ENCODE measurements at regions not wholly inside any gene's neighbourhood (a gene's known extent, or its start where the extent isn't known, plus 50 kb on each side); places are given as distances from the start of the nearest gene placed in this dataset.

DNA sequence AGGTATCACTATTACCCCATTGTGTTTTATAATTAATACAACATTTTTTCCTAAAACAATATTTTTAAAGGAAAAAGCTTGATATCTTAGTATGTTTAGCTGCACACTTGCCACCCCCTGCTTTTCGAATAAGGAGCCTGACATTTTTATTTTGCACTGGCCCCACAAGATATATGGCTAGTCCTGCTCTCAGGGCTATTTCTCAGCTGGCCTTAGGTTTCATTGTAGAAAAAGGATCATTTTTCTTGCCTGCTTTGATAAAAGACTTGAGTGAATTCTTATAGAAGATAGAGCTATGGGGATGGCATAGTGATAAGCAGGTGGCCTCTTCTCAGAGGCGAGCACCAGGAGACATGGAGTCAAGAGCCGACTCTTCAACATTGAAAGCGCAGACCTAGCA, 167.0 kb downstream of the FAM78B start:
- TF ChIP-seq, protein P1, sequence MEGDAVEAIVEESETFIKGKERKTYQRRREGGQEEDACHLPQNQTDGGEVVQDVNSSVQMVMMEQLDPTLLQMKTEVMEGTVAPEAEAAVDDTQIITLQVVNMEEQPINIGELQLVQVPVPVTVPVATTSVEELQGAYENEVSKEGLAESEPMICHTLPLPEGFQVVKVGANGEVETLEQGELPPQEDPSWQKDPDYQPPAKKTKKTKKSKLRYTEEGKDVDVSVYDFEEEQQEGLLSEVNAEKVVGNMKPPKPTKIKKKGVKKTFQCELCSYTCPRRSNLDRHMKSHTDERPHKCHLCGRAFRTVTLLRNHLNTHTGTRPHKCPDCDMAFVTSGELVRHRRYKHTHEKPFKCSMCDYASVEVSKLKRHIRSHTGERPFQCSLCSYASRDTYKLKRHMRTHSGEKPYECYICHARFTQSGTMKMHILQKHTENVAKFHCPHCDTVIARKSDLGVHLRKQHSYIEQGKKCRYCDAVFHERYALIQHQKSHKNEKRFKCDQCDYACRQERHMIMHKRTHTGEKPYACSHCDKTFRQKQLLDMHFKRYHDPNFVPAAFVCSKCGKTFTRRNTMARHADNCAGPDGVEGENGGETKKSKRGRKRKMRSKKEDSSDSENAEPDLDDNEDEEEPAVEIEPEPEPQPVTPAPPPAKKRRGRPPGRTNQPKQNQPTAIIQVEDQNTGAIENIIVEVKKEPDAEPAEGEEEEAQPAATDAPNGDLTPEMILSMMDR (IDR thresholded peaks at IDR 0.05; ENCODE audit: borderline replicate concordance, control extremely low read depth, extremely low read depth, insufficient read depth, missing control alignments) = no peak
- DNase-seq (ENCODE audit: low spot score) = no peak
- in situ Hi-C loops (cut with MboI; ENCODE audit: low sequenced_read_pairs, unreplicated experiment) = loop anchor here (5.0 kb wide), 1 partner anchor 47 kb away; no protein-coding TSS in a partner anchor

DNA sequence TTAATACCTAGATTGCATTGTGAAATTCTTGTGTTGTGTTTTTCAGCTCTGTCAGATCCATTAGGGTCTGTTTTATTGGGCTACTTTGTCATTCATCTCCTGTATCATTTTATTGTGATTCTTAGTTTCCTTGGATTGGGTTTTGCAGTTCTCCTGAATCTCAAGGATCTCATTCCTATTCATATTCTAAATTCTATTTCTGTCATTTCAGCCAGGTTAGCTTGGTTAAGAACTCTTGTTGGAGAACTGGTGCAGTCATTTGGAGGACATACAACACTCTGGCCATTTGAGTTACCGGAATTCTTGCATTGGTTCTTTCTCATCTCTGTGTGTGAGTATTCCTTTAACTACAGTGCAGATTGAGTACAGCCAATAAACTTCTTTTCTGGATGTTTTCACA, 159.6 kb downstream of the FAM78B start:
- in situ Hi-C loops (cut with MboI; ENCODE audit: low sequenced_read_pairs, unreplicated experiment) = no loop called here
- TF ChIP-seq, protein P1 (IDR thresholded peaks at IDR 0.05; ENCODE audit: borderline replicate concordance, control extremely low read depth, extremely low read depth, insufficient read depth, missing control alignments) = no peak
- no peak for DNase-seq (ENCODE audit: low spot score)

DNA sequence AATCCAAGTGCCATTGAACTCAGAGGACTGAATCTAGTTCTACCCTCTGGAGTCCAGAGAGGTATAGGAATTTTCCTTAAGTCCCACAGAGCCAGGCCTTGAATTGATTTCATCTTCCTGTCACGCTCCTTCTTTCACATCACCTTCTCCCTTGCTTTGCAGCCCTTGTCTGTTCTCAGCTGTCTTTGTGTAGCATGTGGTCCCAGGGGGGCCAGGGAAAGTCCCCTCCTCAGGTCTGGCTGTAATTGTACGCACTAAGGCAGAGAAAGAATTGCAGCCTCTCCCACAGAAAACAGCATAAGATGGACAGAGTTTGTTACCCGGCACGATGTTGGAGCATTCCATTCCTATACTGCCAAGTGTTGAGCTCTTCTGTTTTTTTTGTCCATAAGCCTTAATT, 153.6 kb downstream of the FAM78B start:
- DNase-seq (ENCODE audit: low spot score) = no peak
- TF ChIP-seq, protein P1 (IDR thresholded peaks at IDR 0.05; ENCODE audit: borderline replicate concordance, control extremely low read depth, extremely low read depth, insufficient read depth, missing control alignments) = no peak
- in situ Hi-C loops (cut with MboI; ENCODE audit: low sequenced_read_pairs, unreplicated experiment) = no loop called here

DNA sequence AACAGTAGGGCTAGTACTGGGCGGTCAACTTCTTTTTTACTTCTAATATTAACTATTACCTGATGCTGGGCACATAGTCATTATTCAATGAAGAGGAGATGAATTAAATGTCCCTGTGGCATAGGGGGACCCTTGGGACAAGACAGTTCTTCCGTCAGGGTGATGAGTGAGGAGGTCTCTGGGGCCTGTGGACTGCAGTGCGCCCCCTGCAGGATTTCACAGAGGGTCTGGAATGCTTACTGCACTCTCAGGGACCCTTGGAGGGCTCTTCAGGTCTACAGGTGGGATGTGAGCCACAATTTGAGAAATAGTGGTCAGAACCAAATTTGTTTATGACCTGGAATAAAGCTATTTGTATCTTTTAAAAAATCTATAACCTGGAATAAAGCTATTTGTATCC, 149.4 kb downstream of the FAM78B start:
- DNase-seq (ENCODE audit: low spot score) = no peak
- in situ Hi-C loops (cut with MboI; ENCODE audit: low sequenced_read_pairs, unreplicated experiment) = no loop called here
- TF ChIP-seq, protein P1 (IDR thresholded peaks at IDR 0.05; ENCODE audit: borderline replicate concordance, control extremely low read depth, extremely low read depth, insufficient read depth, missing control alignments) = no peak
